Activated CD8-positive, alpha-beta memory T cell treated with anti-CD3 and anti-CD28 coated beads, Interleukin-2, amount 50 U/mL, for 24 hours (primary cell): ENCODE measurements at regions not wholly inside any gene's neighbourhood (a gene's known extent, or its start where the extent isn't known, plus 50 kb on each side); places are given as distances from the start of the nearest gene placed in this dataset.

Experiments
- DNase-seq: peaks from one replicate; pipeline ENCODE4 v3.0.0-alpha.2; 2020; ENCODE audit errors: extremely low read depth

DNA sequence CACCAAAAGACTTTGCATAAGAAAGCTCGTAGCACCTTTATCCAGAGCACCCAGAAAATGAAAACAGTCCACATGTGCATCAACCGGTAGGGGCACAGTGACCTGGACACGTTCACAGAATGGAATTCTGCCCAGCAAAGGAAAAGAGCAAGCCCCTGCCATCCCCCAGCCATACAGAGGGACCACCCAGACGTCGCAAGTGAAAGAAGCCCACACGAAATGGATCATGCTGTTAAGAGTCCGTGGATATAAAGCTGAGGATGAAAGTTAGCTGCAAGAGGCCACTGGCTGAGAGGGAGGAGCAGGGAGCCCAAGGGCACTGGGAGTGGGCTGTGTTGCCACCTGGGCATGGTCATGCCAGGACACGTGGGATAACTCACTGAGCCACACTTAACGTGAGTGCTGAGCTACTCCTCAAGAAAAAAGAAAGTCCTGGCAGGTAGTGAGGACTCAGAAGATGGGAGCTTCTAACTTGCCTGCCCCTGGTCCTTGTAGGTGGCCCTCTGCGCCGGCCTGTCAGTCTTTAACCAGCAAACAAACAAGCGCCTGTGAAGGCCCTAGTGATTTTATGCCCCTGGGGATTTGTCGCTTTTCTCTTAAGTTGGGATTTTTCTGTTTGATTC lies 190.7 kb downstream of the C16orf95 start:
- no peak for DNase-seq

DNA sequence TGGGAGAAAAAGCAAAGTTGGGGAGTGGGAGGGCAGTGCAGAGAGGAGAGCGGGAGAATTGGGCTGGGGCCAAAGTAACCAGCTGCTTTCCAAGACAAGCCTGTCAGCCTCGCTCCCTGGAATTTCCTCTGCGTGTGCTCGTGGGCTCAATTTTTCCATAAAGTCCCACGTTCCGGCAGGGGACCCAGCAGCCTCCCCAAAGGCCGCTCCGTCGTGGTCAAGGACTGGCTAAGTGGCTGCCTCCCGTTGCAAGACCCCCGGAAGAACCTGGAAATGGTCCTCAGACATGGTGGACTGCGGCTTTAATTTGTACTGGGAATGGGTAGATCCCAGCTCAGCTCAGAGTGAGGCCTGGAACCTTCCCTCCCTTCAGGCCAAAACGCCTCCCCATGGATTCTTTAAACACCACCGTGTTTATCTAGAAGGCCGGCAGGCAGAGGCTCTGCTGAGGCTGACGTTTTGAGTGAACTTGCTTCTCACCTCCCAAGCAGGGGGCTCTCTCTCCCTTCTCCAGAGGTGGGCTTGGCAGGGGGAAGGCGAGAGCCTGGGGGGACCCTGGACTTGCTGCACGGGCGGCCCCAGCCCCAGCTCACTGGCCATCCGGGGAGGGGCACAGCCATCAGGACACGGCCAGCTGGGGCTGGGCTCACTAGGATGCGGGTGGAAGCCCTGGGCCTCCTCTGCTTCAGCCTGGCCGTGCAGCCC lies 190.0 kb downstream of the C16orf95 start:
- DNase-seq: no peak

DNA sequence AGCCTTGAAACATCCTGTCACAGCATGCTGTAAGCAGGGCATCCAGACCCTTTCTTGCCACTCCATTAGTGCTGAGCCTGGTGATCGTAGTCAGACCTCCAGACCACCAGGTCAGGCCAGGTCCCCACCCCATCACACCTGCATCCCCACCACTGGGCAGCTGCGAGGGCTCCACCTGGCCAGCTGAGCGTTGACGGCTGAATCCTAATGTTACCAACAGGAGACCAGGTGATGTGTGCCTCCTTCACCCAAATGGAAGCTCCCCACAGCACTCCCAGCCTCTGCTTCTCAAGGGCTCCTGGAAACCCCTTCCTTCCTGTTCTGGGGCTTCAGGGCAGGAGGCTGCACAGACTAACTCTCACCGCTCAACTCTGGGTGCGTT lies 189.4 kb downstream of the C16orf95 start:
- no peak for DNase-seq

DNA sequence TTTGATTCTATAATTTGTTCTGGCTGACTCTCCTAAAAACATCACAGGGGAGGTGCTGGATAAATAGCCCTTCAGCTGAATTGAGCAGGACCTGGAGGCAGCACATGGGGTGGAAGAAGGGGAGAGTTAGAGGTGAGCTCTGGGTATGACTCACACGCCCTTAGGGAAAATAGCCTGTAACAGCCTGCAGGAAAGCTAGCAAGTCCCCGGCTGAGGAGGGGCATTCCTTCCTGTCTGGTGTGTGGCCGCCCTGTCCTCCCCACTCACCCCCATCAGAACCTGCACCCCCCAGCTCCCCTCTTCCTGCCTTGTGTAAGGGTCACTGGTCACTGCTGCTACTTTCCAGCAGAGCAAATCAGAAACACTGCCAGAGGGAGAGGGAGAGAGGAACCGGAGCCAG lies 187.4 kb downstream of the C16orf95 start:
- DNase-seq: no peak

DNA sequence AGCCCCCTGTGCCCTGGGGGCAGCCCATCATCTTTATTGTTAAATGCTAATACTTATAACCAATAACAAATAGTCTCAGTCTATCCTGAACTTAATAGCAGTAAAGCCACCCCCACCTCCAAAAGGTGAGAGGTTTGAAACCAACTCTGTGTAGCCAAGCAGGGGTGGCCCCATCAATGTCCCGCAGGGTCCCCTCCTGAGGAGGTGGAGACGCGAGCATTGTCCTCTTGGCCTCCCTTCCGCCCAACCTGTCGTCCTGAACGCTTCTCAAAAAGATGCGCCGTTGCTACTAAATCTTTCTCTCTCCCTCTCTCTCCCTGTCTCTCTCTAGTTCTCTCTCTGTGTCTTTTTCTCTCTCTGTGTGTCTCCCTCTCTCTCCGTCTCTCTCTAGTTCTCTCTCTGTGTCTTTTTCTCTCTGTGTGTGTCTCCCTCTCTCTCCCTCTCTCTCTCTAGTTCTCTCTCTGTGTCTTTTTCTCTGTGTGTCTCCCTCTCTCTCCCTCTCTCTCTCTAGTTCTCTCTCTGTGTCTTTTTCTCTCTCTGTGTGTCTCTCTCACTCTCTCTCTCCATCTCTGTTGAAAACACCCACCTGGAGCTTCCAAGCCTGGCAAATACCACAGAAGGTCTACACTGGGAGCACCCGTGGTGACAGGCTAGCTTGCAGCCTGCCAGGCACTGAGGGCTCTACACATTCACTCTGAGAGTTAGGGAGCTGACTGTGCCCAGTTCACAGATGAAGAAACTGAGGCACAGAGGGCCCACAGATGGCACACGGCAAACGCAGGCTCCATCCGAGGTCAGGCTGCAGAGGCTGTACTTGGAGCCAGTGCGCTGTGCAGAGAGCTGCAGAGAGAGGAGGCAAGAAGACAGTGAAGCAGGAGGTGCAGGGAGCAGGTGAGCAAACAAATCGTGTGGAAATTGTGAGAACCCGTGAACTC lies 185.9 kb downstream of the C16orf95 start:
- DNase-seq: no peak

DNA sequence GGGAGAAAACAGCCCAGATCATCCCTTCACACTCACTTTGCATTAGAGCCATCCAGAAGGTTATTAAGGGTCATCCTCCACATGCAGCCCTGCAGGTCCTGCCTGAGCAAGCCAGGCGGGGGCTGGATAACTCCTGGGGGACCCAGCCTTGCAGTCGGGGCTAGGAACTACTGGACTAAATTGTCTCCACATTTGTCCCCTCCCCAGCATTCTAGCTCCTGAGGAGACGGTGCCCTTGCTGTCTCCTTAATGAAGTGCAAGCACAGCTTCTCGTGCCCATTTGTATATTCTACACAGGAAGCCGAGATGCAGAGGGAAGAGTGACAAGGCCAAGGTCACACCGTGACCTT lies 185.2 kb downstream of the C16orf95 start:
- DNase-seq: no peak

DNA sequence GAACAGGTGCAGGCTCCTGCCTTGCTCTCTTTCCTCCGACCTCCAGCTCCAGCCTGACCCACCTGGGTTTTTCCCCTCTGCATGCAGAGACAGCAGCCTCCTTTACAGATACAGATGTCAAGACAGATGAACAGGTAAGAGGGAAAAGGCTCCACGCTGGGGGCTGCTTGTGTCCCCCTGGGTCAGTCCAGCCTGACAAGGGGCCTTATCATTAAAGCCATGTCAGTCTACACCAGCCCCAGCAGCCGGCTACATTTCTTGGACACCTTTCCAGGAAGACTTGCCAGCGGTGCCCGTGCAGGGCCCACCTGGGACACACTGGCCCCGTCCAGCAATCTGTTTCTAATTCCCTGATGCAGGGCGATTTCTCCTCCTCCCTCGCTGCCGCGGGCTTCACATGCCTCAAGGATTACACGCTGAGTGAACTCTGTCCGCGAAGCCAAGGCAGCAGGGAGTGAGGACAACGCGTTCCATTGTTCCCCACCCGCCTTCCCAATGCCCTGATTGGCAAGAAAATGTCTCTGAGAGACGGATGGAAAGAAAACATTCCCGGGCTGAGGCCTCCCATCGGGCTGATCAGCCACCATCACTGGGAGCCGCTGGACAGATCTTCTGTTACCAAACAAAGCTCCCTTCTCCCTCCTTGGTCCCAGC lies 184.7 kb downstream of the C16orf95 start:
- DNase-seq: no peak

DNA sequence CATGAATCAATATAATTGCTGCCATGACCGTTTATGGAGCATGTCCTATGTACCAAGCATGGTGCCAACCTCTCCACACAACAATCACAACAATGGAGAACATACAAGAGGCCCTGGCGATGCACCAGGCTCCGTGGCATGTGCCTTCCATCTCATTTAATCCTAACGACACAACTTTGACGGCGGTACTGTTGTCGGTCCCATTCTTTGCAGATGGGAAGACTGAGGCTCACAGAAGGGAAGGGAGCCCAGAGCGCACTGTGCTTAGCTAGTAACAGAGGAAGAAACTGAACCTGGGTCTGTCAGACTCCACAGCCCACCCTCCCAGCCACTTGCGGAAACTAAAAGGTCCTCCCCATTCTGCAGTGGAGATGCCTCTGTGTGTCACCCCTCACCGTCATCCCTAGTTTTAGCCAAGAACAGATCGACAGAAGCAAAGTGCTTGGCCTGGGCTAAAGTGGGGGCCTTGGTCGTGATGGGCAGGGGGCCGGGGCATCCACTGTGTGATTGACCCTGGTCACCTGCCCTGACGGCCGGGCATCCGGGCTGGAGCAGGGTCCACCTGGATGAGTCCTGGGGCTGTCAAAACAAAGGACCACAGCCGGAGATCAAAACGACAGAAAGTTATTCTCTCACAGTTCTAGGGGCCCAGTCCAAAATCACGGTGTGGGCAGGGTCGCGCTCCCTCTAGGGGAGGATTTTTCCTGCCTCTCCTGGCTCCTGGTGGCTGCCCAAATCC lies 183.9 kb downstream of the C16orf95 start:
- DNase-seq: no peak

DNA sequence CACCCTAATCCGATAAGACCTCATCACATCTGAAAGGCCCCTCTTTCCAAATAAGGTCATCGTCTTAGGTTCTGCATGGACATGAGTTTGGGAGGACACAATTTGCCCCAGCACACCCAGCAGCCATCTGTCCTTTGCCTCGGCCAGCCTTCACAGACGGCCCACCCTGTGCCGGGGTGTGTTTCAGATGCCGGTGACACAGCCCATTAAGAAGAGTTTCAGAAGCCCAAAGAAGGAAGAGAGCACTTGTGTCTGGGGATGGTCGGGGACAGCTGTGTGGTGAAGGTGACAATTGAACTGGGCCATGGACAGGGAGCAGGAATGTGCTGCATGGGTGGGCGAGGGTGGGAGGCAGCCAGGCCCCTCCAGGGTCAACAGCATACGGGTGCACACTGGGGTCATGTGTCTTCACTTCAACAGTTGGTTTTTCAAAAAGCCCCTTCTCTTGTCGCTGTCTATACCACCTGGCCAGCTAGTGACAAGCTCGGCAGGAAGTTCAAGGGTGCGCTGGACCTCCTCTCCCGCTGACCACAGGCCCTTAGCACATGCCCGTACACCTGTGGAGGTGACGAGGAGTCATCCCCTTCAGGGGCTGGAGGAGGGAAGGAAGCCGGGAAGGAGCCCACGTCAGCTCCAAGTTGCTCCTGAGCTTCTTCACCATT lies 183.1 kb downstream of the C16orf95 start:
- no peak for DNase-seq

DNA sequence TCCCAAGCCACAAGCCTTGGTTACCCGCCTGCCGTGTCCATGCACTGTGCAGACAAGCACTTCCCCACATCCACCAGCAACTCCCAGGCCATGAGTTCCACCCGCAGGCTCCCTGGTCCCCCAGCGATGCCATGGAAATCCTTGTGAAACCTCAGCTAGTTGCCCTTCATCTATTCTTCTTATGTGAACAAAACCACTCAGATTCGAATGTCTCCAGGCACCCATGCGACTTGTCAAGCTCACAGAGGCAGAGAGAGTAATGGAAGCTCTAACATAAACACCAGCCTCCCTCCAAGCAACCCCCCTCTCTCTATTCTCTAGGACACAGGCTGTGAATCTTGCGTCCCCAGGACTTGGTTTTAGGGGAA lies 182.6 kb downstream of the C16orf95 start:
- DNase-seq: no peak

DNA sequence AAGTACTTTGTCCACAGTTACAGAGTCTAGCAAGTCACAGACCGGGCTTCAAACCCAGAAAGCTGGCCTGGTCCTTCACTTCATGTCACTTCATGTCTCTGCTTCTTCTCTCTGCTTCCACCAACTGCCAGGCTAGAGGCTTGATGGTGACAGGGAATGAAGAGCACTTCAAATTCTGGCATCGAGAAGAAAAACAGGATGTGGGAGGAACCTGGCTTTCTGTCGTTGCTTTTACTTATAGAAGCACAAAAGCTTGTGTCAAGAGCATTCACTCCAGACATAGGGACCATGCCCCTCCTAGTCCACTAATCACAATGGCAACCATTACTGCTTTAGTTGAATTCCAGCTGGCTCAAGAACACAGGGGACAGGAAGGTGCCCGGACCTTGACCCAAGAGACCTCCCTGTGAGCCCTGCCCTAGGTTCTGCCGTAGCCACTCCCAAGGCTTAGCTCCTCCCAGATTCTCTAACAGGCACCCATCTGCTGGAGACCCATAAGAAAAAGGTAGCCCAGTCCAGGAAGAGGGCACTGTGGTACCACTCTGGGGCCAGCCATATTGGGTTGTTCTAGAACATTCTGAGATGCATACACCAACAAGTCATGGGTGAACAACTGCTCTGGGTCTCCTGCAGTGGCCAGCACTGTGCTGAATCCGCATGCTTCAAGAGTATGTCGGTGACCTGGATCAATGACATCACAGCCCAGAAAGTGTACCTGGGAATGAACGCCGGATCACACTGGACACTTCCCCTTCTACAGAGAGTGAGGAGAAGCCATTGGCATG lies 181.8 kb downstream of the C16orf95 start:
- no peak for DNase-seq

DNA sequence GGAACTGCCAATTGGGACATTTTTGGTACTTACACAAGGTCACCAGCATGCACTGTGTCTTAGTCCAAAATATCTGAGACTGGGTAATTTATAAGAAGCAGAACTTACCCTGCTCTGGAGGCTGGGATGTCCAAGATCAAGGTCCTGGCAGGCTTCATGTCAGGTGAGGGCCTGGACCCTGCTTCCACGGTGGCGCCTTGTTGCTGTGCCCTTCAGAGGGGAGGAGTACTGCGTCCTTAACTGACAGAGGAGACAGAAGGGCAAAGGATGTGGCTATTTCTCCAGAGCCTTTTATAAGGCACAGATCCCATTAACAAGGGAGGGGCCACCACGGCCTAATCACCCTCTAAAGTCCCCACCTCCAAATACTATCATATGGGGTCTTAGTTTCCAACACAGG lies 178.9 kb downstream of the C16orf95 start:
- no peak for DNase-seq

DNA sequence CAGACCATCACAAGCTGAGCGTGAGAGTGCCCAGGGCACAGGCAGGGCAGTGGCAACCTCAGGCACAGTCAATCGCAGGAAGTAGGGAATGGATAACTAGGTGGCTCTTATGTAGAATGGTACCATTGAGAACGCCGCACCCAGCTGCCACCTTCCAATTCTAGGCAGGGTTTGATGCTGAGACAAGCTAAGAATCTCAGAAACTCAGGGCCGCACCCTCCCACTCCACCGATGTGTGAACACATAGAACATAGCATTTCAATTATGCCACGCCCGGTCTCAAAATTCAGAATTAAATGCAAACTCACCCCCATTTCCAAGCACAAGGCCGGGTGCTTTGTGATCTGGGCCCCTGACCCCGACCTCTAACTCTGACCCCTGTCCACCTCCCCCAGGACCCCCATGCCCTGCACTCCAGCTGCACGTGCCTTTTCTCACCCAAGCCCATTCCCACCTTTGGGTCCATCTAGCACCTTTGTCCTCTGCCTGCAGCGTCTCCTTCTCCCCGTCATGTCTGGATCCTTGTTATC lies 178.4 kb downstream of the C16orf95 start:
- no peak for DNase-seq

DNA sequence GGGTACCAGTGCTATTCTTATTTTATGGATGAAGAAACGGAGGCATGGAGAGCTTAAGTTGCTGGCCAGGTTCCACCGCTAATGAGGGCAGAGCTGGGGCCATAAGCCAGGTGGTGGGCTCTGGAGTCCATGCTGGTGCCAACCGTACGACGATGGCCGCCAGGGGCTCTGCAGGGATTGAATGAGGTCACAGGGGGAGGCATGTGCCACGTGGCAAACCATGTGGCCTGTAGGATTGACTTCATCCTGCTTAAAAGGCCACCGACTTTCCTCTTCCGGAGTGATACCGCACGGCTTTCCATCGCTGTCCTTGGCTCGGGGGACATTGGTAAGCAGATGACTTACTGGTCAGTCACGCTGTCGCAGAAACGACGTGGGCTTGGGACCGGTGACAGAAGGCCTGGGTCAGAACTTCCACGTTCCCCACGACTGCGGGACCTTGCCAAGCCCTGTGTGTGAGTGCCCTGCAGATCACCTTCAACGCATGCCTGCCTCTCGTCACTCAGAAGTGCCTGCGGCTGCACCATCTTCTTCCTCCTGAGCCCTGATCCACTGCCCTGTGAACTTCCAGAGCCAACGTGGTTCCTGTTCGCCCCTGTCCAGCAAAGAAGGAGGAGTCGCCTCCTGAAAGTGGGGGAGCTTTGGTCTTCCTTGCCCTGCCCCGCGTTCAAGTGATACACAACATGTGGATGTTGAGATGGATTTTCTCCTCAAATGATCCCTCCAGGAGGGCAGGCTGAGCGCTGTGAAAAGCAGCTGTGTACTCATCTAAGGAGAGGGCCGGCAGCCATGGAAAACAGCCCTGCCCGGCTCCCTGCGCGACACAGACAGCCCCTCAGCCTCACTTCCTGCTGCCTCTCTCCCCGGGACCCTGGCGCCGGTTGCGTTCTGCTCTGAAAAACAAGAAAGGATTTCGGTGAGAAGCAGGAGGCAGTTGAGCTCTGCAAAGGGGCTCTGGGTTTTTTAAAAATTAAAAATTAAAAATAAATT lies 176.7 kb downstream of the C16orf95 start:
- no peak for DNase-seq

DNA sequence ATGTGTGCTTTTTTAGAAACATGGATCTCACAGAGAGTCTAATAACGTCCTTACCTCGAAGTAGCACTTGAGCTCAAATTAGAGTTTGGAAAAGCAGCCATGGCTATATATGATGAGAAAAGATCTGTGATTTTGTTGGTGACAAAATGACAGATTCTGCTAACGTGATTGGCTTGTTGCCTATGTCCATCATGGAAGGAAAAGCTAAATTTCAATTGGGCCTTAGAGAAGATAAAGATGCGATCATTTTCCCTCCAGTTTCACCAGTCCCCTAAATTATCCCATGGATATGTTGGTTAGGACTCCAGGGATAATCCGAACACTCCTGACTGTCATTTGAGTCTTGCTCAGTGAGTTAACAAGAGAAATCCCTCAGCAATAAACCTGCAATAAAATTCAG lies 175.8 kb downstream of the C16orf95 start:
- DNase-seq: no peak

DNA sequence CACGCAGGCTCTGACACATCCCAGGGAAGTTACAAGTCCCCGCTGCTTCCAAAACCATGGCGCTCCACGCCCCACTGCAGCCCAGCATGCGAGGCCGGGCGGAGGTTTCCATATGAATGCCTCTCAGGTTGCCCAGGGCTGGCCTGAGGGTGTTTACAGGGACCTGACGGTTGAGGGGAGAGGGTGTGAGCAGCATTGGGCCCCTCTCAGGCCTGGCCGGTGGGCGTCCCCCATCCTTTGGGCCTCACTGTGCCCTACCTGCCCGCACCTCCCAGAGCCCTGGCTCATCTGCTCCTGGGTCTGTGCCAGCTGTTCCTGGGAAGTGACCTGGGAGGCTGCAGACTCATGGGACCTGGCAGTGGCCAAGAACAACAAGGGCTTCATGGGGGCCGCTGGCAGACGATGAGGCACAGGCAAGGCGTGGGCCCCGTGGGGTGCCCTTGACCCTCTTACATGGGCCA lies 173.5 kb downstream of the C16orf95 start:
- DNase-seq: no peak

DNA sequence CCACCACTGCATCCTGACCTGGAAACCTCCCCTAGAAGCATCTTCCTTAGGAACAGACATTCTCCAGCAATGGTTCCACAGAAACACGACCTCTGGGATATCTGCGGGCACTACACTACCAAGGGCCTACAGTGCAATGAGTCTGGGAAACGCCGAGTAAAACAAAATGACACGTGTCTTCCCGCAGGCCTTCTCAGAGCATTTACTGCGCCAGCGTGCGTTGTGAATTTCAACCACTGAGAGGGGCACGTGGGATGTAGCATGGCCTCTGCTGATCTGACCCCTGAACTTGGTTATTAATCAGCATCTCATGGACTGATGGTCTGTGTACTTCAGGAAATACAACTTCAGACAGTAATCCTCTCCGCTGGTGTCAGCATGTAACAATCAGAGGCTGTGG lies 173.0 kb downstream of the C16orf95 start:
- no peak for DNase-seq
